HEK293 (cell line): ENCODE measurements at regions not wholly inside any gene's neighbourhood (a gene's known extent, or its start where the extent isn't known, plus 50 kb on each side); places are given as distances from the start of the nearest gene placed in this dataset.

Experiments used
- CTCF ChIA-PET: fragments of 350-600 bp; formaldehyde crosslinking; extraction: SDS; loops from one replicate; lab custom pipeline; 2021; ENCODE audit warnings: antibody characterized with exemption; lab: Yijun Ruan, JAX
- POLR2A ChIA-PET: fragments of 300-600 bp; formaldehyde crosslinking; extraction: SDS; loops from one replicate; lab custom pipeline; 2020; ENCODE audit warnings: antibody characterized with exemption, inconsistent platforms; lab: Yijun Ruan, JAX
- H3K27ac ChIP-seq: fragments of 200-500 bp; sonication (Bioruptor generic); 2 replicates; pipeline ENCODE4 v1.5.1; 2014; ENCODE audit warnings: low read depth, low read length, control low read depth, inconsistent platforms; ENCODE audit errors: extremely low read depth
- H3K36me3 ChIP-seq, 2 experiments: fragments of 200-500 bp in 1 of 2; sonication (Bioruptor generic) in 1 of 2; 1 replicate in 1 of 2; 2 replicates in 1 of 2; pipeline ENCODE4 v1.5.1; 2014 to 2017; ENCODE audit warnings: inconsistent platforms in 2 of 2, low read length in 2 of 2; ENCODE audit not compliant: control insufficient read depth in 2 of 2, insufficient read depth in 1 of 2
- H3K4me1 ChIP-seq: fragments of 200-500 bp; sonication (Bioruptor generic); 2 replicates; pipeline ENCODE4 v1.5.1; 2014; ENCODE audit warnings: mild to moderate bottlenecking, low read length, inconsistent platforms; ENCODE audit not compliant: control insufficient read depth, insufficient read depth
- H3K4me3 ChIP-seq: 2 replicates; pipeline ENCODE4 v1.5.1; 2011; ENCODE audit warnings: low read depth, mild to moderate bottlenecking, control low read depth, low read length, moderate library complexity
- H3K9me3 ChIP-seq: fragments of 200-500 bp; sonication (Bioruptor generic); 2 replicates; pipeline ENCODE4 v1.5.1; 2014; ENCODE audit warnings: low read depth, low read length, inconsistent platforms; ENCODE audit not compliant: control insufficient read depth, insufficient read depth
- ATF2 ChIP-seq: fragments of 450-650 bp; formaldehyde crosslinking; IDR thresholded peaks from 2 replicates; pipeline ENCODE4 v1.5.1; 2016; ENCODE audit warnings: missing biosample characterization, missing genetic modification characterization, low read depth
- HOXD13 ChIP-seq: sonication (generic); formaldehyde crosslinking; IDR thresholded peaks from 2 replicates; pipeline ENCODE4 v1.8.0; 2022; ENCODE audit warnings: missing genetic modification reagents, borderline replicate concordance
- IKZF3 ChIP-seq: fragments of 450-650 bp; IDR thresholded peaks from 2 replicates; pipeline ENCODE4 v1.5.0; 2018; ENCODE audit warnings: missing biosample characterization, mild to moderate bottlenecking, missing genetic modification characterization, moderate library complexity
- YY1 ChIP-seq: fragments of 450-650 bp; formaldehyde crosslinking; IDR thresholded peaks from 2 replicates; pipeline ENCODE4 v1.5.1; 2018; ENCODE audit warnings: missing biosample characterization, missing genetic modification characterization
- ZBTB21 ChIP-seq: fragments of 450-650 bp; formaldehyde crosslinking; IDR thresholded peaks from 2 replicates; pipeline ENCODE4 v1.5.1; 2017; ENCODE audit warnings: missing biosample characterization, missing genetic modification characterization
- ZNF10 ChIP-seq: fragments of 450-650 bp; formaldehyde crosslinking; IDR thresholded peaks from 2 replicates; pipeline ENCODE4 v1.5.1; 2017; ENCODE audit warnings: missing biosample characterization, missing genetic modification characterization
- ZNF112 ChIP-seq: fragments of 450-650 bp; formaldehyde crosslinking; IDR thresholded peaks from 2 replicates; pipeline ENCODE4 v1.5.0; 2017; ENCODE audit warnings: missing biosample characterization, missing genetic modification characterization
- ZNF121 ChIP-seq: fragments of 450-650 bp; formaldehyde crosslinking; IDR thresholded peaks from 2 replicates; pipeline ENCODE4 v1.5.1; 2016; ENCODE audit warnings: missing biosample characterization, missing genetic modification characterization
- ZNF140 ChIP-seq: fragments of 450-650 bp; formaldehyde crosslinking; IDR thresholded peaks from 2 replicates; pipeline ENCODE4 v1.5.1; 2016; ENCODE audit warnings: missing biosample characterization, missing genetic modification characterization
- ZNF16 ChIP-seq: fragments of 450-650 bp; formaldehyde crosslinking; IDR thresholded peaks from 2 replicates; pipeline ENCODE4 v1.5.1; 2016; ENCODE audit warnings: low read depth, missing biosample characterization, missing genetic modification characterization
- ZNF324 ChIP-seq: fragments of 450-650 bp; formaldehyde crosslinking; IDR thresholded peaks from 2 replicates; pipeline ENCODE4 v1.5.1; 2016; ENCODE audit warnings: missing biosample characterization, missing genetic modification characterization
- ZNF473 ChIP-seq: fragments of 450-650 bp; formaldehyde crosslinking; IDR thresholded peaks from 2 replicates; pipeline ENCODE4 v1.5.1; 2017; ENCODE audit warnings: missing biosample characterization, missing genetic modification characterization
- ZNF544 ChIP-seq: fragments of 450-650 bp; formaldehyde crosslinking; IDR thresholded peaks from 2 replicates; pipeline ENCODE4 v1.5.0; 2017; ENCODE audit warnings: missing biosample characterization, missing genetic modification characterization
- ZNF585B ChIP-seq: fragments of 450-650 bp; formaldehyde crosslinking; IDR thresholded peaks from 2 replicates; pipeline ENCODE4 v1.5.1; 2016; ENCODE audit warnings: missing biosample characterization, missing genetic modification characterization
- ZNF596 ChIP-seq: fragments of 450-650 bp; IDR thresholded peaks from 2 replicates; pipeline ENCODE4 v1.5.0; 2018; ENCODE audit warnings: missing biosample characterization, mild to moderate bottlenecking, missing genetic modification characterization, moderate library complexity
- ZNF626 ChIP-seq: fragments of 450-650 bp; sonication (Bioruptor Pico); formaldehyde crosslinking; IDR thresholded peaks from 2 replicates; pipeline ENCODE4 v1.5.1; 2018; ENCODE audit warnings: missing biosample characterization, missing genetic modification characterization, inconsistent platforms
- ZNF664 ChIP-seq: fragments of 450-650 bp; formaldehyde crosslinking; IDR thresholded peaks from 2 replicates; pipeline ENCODE4 v1.5.1; 2016; ENCODE audit warnings: missing biosample characterization, missing genetic modification characterization
- ZSCAN23 ChIP-seq: fragments of 450-650 bp; formaldehyde crosslinking; IDR thresholded peaks from 2 replicates; pipeline ENCODE4 v1.5.1; 2016; ENCODE audit warnings: missing biosample characterization, missing genetic modification characterization
- ZSCAN30 ChIP-seq: fragments of 450-650 bp; IDR thresholded peaks from 2 replicates; pipeline ENCODE4 v1.5.1; 2018; ENCODE audit warnings: missing biosample characterization, mild to moderate bottlenecking, missing genetic modification characterization, moderate library complexity
- TF ChIP-seq, protein P1 (sequence below): IDR thresholded peaks from 2 replicates; pipeline ENCODE4 v1.6.1; 2011; ENCODE audit warnings: mild to moderate bottlenecking, low read depth, low read length, borderline replicate concordance
- TF ChIP-seq, protein P2 (sequence below): fragments of 450-650 bp; formaldehyde crosslinking; IDR thresholded peaks from 2 replicates; pipeline ENCODE4 v1.5.1; 2016; ENCODE audit warnings: missing biosample characterization, missing genetic modification characterization
- TF ChIP-seq, protein P3 (sequence below): fragments of 450-650 bp; formaldehyde crosslinking; IDR thresholded peaks from 2 replicates; pipeline ENCODE4 v1.5.1; 2016; ENCODE audit warnings: missing biosample characterization, missing genetic modification characterization

GRCh38 chr1:87170931-87171598, 157.6 kb upstream of the LMO4 start:
- Histone ChIP-seq H3K27ac (no peak overlapping the region), H3K9me3 (no peaks in the 10 kb centered on the region), H3K36me3 (no peaks in the 10 kb centered on the region), H3K4me1 (no peaks in the 10 kb centered on the region), H3K4me3 (no peak overlapping the region)
- TF ChIP-seq ZNF664 (tag by site-specific recombination) (no peak), ZNF140 (tag by site-specific recombination) (no peak), ZNF473 (no peak), ZSCAN30 (tag by site-specific recombination) (no peak), ZNF596 (tag by site-specific recombination) (no peak), ZNF121 (no peak)
- TF ChIP-seq, protein P1, sequence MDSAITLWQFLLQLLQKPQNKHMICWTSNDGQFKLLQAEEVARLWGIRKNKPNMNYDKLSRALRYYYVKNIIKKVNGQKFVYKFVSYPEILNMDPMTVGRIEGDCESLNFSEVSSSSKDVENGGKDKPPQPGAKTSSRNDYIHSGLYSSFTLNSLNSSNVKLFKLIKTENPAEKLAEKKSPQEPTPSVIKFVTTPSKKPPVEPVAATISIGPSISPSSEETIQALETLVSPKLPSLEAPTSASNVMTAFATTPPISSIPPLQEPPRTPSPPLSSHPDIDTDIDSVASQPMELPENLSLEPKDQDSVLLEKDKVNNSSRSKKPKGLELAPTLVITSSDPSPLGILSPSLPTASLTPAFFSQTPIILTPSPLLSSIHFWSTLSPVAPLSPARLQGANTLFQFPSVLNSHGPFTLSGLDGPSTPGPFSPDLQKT, result no peak
- TF ChIP-seq, protein P2, sequence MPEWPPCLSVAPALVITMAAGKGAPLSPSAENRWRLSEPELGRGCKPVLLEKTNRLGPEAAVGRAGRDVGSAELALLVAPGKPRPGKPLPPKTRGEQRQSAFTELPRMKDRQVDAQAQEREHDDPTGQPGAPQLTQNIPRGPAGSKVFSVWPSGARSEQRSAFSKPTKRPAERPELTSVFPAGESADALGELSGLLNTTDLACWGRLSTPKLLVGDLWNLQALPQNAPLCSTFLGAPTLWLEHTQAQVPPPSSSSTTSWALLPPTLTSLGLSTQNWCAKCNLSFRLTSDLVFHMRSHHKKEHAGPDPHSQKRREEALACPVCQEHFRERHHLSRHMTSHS (tag by site-specific recombination), result no peak
- ChIA-PET POLR2A (no interaction called here), CTCF (interaction anchor here (0.5 kb wide), 1 partner anchor 330 kb away, joined by 3 read pairs; no protein-coding TSS in a partner anchor)

DNA sequence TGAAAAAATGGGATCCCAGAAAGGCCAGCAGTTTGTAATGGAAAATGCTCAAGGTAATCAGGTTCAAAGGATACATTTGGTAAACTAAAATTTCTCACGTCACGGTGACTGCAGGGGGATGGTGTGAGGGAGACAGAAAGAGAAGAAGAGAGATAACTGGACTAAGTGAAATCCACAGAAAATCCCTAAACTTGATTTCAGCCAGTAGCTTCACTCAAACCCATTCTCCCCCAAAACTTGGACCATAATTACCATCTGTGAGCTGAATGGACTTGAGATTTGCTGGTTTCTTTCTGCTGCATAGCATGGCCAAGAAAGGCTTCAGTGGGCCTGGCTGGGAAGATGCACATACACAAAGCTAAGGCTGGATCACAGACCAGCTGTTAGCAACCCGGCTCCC, 155.4 kb upstream of the LMO4 start:
- POLR2A ChIA-PET, result no interaction called here
- Histone ChIP-seq H3K9me3 (no peaks in the 10 kb centered on the region), H3K4me3 (no peak overlapping the region), H3K4me1 (no peaks in the 10 kb centered on the region), H3K36me3 (no peaks in the 10 kb centered on the region), H3K27ac (no peak overlapping the region)
- TF ChIP-seq ZNF596 (tag by site-specific recombination) (no peak), ZBTB21 (tag by site-specific recombination) (no peak), ZNF10 (no peak), ZNF626 (tag by site-specific recombination) (no peak), ZNF112 (no peak), YY1 (tag by site-specific recombination) (no peak), IKZF3 (tag by site-specific recombination) (no peak), HOXD13 (CRISPR knock-in tag) (no peak)
- TF ChIP-seq, protein P3, sequence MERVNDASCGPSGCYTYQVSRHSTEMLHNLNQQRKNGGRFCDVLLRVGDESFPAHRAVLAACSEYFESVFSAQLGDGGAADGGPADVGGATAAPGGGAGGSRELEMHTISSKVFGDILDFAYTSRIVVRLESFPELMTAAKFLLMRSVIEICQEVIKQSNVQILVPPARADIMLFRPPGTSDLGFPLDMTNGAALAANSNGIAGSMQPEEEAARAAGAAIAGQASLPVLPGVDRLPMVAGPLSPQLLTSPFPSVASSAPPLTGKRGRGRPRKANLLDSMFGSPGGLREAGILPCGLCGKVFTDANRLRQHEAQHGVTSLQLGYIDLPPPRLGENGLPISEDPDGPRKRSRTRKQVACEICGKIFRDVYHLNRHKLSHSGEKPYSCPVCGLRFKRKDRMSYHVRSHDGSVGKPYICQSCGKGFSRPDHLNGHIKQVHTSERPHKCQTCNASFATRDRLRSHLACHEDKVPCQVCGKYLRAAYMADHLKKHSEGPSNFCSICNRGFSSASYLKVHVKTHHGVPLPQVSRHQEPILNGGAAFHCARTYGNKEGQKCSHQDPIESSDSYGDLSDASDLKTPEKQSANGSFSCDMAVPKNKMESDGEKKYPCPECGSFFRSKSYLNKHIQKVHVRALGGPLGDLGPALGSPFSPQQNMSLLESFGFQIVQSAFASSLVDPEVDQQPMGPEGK (tag by site-specific recombination), result no peak
- CTCF ChIA-PET, result interaction anchor here (0.7 kb wide), 1 partner anchor 22 kb away, joined by 3 read pairs; no protein-coding TSS in a partner anchor

DNA sequence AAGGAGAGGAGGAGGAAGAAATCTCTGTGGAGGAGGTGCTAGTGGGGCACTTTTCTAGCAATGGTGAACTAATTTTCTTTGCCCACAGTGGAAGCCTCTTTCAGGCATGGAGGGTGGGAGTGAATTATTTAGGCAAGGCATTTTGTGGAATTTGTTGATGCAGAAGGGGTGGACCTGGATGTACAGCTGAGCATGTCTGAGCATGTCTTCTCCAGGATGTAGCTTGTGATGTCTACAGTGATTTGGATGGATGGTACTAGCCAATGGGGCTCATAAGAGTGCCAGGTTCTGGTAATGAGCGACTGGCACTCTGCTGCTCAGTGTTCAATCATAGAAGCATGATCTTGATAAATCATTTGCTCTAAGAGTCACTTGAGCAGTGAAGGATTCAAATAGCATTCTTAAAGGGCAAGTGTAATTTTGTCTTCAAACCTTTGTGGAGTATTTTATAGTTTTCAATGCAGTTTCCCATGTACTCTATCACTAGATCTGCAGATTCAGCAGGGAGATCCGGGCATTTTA, 153.9 kb upstream of the LMO4 start:
- Histone ChIP-seq H3K9me3 (no peaks in the 10 kb centered on the region), H3K27ac (no peak overlapping the region), H3K36me3 (no peaks in the 10 kb centered on the region), H3K4me3 (no peak overlapping the region), H3K4me1 (no peaks in the 10 kb centered on the region)
- POLR2A ChIA-PET, result no interaction called here
- CTCF ChIA-PET, result no interaction called here
- no peak for TF ChIP-seq ZNF16 (tag by site-specific recombination)
- TF ChIP-seq ZNF585B (tag by site-specific recombination), result no peak
- TF ChIP-seq ZSCAN23 (tag by site-specific recombination), result no peak
- no peak for TF ChIP-seq ZNF324
- TF ChIP-seq ZNF544, result no peak
- TF ChIP-seq ZBTB21 (tag by site-specific recombination), result no peak
- no peak for TF ChIP-seq ATF2 (tag by site-specific recombination)
- no peak for TF ChIP-seq ZNF112
